ENCODE measurements at regions not wholly inside any gene's neighbourhood (a gene's known extent, or its start where the extent isn't known, plus 50 kb on each side); places are given as distances from the start of the nearest gene placed in this dataset.

DNA sequence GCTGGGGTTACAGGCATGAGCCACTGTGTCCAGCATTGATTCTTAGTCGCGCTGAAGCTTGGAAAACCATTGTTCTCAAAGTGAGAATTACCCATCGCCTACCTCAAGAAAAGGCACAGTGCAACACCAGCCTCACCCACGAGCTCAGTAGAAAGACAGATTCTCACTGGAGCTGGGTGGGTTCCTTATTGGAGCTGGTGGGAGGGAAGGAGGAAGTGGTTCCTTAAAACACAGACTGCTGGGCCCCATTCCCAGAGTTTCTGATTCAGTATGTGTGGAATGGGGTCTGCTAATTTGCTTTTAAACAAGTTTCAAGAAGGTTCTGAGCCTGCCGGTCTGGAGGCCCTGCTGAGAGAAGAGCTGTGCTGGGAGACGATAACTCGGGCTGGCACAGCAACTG lies 264.7 kb downstream of the ENGASE start:
- TF ChIP-seq, protein P1, sequence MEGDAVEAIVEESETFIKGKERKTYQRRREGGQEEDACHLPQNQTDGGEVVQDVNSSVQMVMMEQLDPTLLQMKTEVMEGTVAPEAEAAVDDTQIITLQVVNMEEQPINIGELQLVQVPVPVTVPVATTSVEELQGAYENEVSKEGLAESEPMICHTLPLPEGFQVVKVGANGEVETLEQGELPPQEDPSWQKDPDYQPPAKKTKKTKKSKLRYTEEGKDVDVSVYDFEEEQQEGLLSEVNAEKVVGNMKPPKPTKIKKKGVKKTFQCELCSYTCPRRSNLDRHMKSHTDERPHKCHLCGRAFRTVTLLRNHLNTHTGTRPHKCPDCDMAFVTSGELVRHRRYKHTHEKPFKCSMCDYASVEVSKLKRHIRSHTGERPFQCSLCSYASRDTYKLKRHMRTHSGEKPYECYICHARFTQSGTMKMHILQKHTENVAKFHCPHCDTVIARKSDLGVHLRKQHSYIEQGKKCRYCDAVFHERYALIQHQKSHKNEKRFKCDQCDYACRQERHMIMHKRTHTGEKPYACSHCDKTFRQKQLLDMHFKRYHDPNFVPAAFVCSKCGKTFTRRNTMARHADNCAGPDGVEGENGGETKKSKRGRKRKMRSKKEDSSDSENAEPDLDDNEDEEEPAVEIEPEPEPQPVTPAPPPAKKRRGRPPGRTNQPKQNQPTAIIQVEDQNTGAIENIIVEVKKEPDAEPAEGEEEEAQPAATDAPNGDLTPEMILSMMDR (IDR thresholded peaks at IDR 0.05; ENCODE audit: insufficient read depth in 1 of 2, low read depth in 1 of 2, low read length in 1 of 2, severe bottlenecking in 1 of 2, unreplicated experiment in 1 of 2), result no peak
- Mint-ChIP-seq H3K36me3 (ENCODE audit: insufficient read depth, unreplicated experiment) (no peaks in the 10 kb centered on the region), H3K9me3 (ENCODE audit: unreplicated experiment) (no peaks in the 10 kb centered on the region), H3K27ac (ENCODE audit: unreplicated experiment) (no peak overlapping the region), H3K4me1 (ENCODE audit: low read depth, unreplicated experiment) (no peaks in the 10 kb centered on the region), H3K4me3 (ENCODE audit: unreplicated experiment) (no peak overlapping the region), H3K27me3 (ENCODE audit: insufficient read depth, unreplicated experiment) (peaks cover 25% of the 10 kb centered on the region)
- Histone ChIP-seq H3K27me3 (replicated peaks; ENCODE audit: control insufficient read depth, insufficient read depth, low read length) (no peaks in the 10 kb centered on the region; the same call in 1 of the 2 replicates), H3K4me3 (ENCODE audit: low read depth, low read length) (no peak overlapping the region), H3K4me1 (no peaks in the 10 kb centered on the region), H3K9me3 (no peaks in the 10 kb centered on the region), H3K36me3 (ENCODE audit: control insufficient read depth, insufficient read depth, low read length) (no peaks in the 10 kb centered on the region)
- no TSS peak for BruUV-seq (replicated peaks)
- DNase-seq, result no peak
- POLR2A ChIA-PET, result no interaction called here
- intact Hi-C loops (cut with micrococcal nuclease; ENCODE audit: unreplicated experiment), result no loop called here
- CTCF ChIA-PET, result no interaction called here

DNA sequence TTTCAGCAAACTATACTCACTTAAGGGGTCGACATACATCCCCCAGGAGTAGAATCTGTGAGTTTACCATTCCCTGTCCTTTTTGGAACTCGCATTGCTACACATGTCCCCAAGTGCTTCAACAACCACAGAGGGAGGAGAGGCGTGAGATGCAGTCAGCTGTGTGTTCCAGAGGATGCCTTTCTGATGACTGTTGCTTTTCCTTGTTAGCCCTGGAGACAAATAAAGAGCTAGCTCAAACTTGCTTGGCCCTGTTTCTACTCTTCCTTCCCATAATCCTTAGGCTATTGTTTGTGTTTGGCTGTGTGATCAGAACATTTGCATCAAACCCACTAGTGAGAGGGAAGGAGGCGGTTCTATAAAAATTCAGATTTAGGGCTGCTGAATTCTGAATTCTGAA lies 264.0 kb downstream of the ENGASE start:
- no peaks in the 10 kb centered on the region; the same call in 1 of the 2 replicates for H3K27me3 ChIP-seq (replicated peaks; ENCODE audit: control insufficient read depth, insufficient read depth, low read length)
- Mint-ChIP-seq H3K4me1 (ENCODE audit: low read depth, unreplicated experiment) (no peaks in the 10 kb centered on the region), H3K27me3 (ENCODE audit: insufficient read depth, unreplicated experiment) (peaks cover 30% of the 10 kb centered on the region), H3K27ac (ENCODE audit: unreplicated experiment) (no peak overlapping the region), H3K4me3 (ENCODE audit: unreplicated experiment) (no peak overlapping the region), H3K36me3 (ENCODE audit: insufficient read depth, unreplicated experiment) (no peaks in the 10 kb centered on the region), H3K9me3 (ENCODE audit: unreplicated experiment) (no peaks in the 10 kb centered on the region)
- TF ChIP-seq, protein P1 (IDR thresholded peaks at IDR 0.05; ENCODE audit: insufficient read depth in 1 of 2, low read depth in 1 of 2, low read length in 1 of 2, severe bottlenecking in 1 of 2, unreplicated experiment in 1 of 2), result no peak
- no peaks in the 10 kb centered on the region for H3K4me1 ChIP-seq
- H3K36me3 ChIP-seq (ENCODE audit: control insufficient read depth, insufficient read depth, low read length), result no peaks in the 10 kb centered on the region
- DNase-seq, result no peak
- no peaks in the 10 kb centered on the region for H3K9me3 ChIP-seq
- no TSS peak for BruUV-seq (replicated peaks)
- CTCF ChIA-PET, result no interaction called here
- intact Hi-C loops (cut with micrococcal nuclease; ENCODE audit: unreplicated experiment), result no loop called here
- no peak overlapping the region for H3K4me3 ChIP-seq (ENCODE audit: low read depth, low read length)
- POLR2A ChIA-PET, result no interaction called here

DNA sequence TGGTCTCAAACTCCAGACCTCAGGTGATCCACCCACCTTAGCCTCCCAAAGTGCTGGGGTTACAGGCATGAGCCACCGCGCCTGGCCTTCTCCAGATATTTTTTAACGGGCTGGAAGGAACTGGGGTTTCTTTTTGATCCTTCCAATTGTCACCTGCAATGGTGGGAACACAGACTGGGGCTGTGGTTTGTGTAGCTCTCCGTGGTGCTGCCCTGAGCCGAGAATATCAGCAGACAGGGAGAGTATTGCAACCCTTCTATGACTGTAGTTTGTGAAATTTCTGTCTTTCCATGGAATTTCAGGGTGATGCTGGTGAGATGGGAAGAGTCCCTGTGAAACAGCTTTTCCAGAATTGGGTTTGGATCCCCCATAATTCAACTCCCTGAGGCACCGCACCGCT lies 263.5 kb downstream of the ENGASE start:
- H3K4me1 Mint-ChIP-seq (ENCODE audit: low read depth, unreplicated experiment), result no peaks in the 10 kb centered on the region
- no peaks in the 10 kb centered on the region for H3K36me3 Mint-ChIP-seq (ENCODE audit: insufficient read depth, unreplicated experiment)
- intact Hi-C loops (cut with micrococcal nuclease; ENCODE audit: unreplicated experiment), result no loop called here
- Histone ChIP-seq H3K27me3 (replicated peaks; ENCODE audit: control insufficient read depth, insufficient read depth, low read length) (no peaks in the 10 kb centered on the region; the same call in 1 of the 2 replicates), H3K4me1 (no peaks in the 10 kb centered on the region), H3K36me3 (ENCODE audit: control insufficient read depth, insufficient read depth, low read length) (no peaks in the 10 kb centered on the region), H3K9me3 (no peaks in the 10 kb centered on the region), H3K4me3 (ENCODE audit: low read depth, low read length) (no peak overlapping the region)
- no peak overlapping the region for H3K27ac Mint-ChIP-seq (ENCODE audit: unreplicated experiment)
- no peaks in the 10 kb centered on the region for H3K9me3 Mint-ChIP-seq (ENCODE audit: unreplicated experiment)
- ChIA-PET CTCF (no interaction called here), POLR2A (no interaction called here)
- no peak overlapping the region for H3K4me3 Mint-ChIP-seq (ENCODE audit: unreplicated experiment)
- TF ChIP-seq, protein P1 (IDR thresholded peaks at IDR 0.05; ENCODE audit: insufficient read depth in 1 of 2, low read depth in 1 of 2, low read length in 1 of 2, severe bottlenecking in 1 of 2, unreplicated experiment in 1 of 2), result no peak
- peak in 1 of 2 experiments; percentile 13 for DNase-seq
- no TSS peak for BruUV-seq (replicated peaks)
- peaks cover 31% of the 10 kb centered on the region for H3K27me3 Mint-ChIP-seq (ENCODE audit: insufficient read depth, unreplicated experiment)

Data from Caco-2 (cell line).